HG03378 (cell line): ENCODE measurements at regions not wholly inside any gene's neighbourhood (a gene's known extent, or its start where the extent isn't known, plus 50 kb on each side); places are given as distances from the start of the nearest gene placed in this dataset.

Source experiments
- ATAC-seq: cut with Tn5 transposase; IDR thresholded peaks from one replicate; pipeline ENCODE4 v1.9.1; 2021; ENCODE audit warnings: mild to moderate bottlenecking, moderate library complexity; ENCODE audit not compliant: unreplicated experiment

- no peak for ATAC-seq
Measured at GRCh38 chr15:47177177-47177576, 540.1 kb upstream of the SEMA6D start.

GRCh38 chr15:47179988-47180387 is 537.3 kb upstream of the SEMA6D start:
- no peak for ATAC-seq

DNA sequence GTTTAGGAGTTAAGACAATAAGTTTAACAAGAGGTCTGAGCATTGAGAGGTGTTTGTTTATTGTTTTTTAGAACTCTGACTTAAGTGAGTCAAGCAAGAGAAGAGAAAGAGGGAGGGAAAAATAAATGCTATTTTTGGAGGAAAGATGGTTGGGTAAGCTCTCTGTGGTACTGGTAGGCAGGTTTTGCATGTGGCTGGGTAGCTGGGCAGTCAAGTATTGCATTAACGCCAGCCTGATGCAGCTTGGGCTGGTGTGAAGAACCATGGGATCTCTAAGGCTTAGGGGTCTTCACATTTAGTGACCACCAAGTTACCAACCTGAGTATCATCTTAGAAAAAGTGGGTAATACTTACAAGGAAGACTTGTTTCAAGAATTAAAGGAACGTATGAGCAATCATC is 534.5 kb upstream of the SEMA6D start:
- no peak for ATAC-seq

DNA sequence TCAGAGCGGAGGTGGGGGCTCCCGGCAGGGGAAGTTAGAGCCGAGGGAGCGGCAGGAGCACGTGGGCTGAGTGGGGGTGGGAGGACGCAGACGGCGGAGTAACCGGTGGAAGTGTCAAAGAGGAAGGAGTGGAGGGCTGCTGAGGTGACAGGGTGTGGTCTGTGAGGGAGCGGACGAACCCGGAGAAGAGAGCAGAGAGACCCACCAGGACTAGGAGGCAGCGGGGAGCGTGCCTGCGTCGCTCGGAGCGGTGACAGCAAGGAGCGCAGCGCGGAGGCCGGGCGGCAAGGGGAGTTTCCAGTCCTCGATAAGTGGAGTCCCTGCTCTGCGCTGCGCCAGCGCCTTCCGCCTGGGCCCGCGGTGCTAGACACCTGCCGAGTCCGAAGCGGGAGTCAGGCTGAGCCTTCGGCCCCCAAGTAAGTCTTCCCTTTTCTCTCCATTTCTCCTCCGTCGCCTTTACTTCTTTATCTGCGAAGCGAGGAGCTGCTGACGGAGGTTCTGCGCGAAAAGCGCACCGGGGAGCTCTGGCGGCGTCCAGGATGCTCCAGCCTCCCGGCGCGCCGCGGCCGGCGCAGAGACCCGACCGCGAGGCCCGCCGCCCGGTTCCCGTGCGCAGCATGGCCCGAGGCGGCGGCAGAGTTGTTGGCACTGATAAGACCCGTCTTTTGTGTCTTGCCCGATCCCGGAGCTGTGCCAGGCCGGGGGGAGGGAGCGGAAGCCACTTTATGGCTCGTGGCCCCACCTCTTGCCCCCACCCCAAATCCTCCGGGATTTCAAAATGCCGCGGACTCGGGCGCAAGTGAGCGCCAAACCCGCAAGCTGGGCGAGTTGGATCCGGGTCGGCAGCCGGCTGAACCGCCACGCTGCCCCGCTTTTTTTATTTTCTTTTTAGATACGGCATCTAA is 533.0 kb upstream of the SEMA6D start:
- ATAC-seq = no peak

DNA sequence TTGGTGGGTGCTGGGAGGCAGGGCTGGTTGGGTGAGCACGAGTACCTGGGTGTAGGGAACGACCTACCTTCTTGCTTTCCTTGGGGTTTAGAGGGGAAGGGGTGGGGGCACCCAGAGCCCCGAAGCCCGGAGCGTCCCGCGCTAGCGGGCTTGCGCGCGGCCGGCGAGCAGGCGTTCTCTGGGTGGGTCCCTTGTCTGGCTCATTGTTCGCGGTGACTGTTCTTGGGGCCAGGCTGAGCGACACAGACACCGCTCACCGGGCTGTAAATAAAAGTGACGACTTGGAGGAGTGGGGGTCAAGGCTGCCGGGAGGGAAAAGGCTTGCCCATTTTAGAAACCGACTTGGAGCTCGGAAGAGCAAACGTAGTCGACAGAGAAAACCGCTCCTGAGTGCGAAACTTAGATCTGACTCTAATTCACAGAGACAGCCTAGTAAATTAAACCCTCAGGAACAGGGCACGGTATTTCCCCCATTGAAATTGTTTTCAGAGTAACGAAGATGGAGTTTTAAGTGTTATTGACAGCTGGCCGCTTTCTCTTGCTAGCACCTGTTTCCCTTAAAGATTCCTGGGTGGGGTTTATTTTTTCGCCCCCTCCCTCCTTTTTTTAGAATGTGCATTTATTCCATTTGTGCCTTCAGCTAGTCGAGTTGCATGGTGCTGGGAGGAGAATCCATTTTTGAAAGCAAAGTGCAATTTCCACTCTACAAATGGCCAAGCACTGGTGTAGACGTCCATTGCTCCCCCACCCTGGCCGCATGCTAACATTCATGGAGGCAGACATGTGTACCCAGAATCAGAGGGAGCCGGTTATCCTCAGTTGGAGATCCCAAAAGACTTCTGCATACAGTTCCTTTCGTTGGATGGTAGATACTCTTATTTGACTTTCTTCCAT is 532.1 kb upstream of the SEMA6D start:
- no peak for ATAC-seq

DNA sequence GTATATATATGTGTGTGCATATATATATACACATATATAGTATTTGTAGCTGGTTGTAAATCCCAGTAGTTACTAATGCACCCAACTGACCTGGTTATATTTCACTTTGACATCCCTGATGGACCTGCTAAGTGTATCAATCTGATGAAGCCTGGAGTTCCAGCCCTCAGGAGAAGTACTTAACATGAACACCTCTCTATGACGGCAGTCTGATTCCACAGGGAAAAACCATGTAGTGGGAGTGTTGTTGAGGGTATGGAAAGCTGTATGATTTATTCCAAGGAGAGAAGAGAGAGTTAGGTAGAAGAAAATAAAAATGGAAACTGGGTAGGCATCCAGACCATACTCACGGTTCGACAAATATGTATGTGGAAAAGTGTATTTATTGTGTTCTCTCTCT is 531.2 kb upstream of the SEMA6D start:
- ATAC-seq = no peak

GRCh38 chr15:47188758-47189507 is 528.4 kb upstream of the SEMA6D start:
- ATAC-seq = no peak

- ATAC-seq = no peak
Measured at GRCh38 chr15:47194718-47195117, 522.6 kb upstream of the SEMA6D start.

- ATAC-seq = peak; percentile 90
Measured at GRCh38 chr15:47196048-47196447, 521.3 kb upstream of the SEMA6D start.

DNA sequence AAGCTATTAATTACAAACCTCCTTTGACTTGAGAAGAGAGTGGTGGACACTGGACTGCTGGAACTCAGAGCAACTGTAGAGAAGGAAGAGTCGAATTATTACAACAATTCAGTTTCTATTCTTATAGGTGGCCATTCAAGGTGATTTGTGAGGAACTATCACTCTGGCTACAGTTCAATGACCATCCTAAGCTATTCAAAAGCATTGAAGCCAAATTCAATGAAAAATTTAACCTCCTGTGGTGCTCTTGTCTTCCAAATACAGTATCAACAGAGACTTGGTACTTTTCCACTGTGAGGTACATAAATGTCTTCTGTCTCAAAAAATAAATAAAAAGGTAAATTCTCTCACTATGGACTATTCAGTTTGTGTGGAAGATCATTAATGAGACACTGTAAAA is 513.3 kb upstream of the SEMA6D start:
- ATAC-seq = no peak

- ATAC-seq = no peak
Measured at GRCh38 chr15:47206358-47206978, 510.8 kb upstream of the SEMA6D start.

DNA sequence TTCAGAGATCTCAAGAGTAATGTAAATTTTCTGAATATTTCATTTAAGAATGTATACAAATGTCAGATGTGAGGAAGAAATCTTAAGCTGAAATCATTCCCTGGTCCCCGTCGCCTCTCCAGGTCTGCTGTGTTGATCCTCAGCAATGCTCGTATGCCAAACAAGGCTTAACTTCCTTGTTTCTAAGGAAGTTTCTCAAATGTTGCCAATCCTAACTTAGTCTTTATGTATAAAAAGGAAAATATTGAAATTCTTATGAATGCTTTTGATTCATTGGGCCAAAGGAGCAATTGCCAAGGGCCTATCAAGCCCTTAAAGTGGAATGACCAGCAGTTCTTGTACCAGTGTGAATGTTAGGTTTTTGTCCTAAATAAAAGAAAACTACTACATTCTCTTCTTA is 507.7 kb upstream of the SEMA6D start:
- no peak for ATAC-seq

DNA sequence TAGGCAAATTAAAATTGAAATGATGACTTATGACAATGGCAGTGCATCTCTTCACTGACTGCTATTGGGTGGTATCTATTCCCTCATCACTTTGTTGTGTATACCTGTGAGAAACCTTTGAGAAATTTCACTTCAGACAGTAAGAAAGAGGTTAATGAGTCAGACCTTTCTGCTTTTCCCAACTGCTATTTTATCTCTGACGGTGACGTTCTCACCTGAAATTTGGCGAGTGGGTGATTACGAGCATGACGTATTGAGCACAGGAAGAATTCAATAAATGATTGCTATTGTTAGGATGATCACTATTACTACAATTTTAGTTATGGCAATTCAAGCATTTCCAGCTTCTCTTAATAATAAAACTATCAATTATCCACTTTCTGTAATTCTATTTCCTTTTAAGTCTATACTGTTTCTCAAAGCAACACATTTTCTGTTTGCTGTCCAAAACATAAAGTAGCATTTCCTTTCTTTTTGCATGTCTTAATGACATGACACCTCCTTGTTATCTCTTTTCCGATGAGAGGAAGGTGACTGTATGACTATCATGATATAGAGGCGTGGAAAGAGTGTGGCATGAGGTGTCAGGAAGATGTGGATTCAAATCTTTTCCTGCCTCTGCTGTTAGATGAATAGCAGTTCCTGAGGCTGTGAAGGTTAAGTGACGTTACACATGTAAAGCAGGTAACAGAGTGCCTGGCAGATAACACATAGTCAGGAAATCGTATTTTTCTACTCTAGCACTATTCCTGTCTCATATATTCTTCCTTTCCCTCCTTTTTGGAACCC is 504.9 kb upstream of the SEMA6D start:
- ATAC-seq = no peak

- ATAC-seq = no peak
Measured at GRCh38 chr15:47213883-47214282, 503.4 kb upstream of the SEMA6D start.

DNA sequence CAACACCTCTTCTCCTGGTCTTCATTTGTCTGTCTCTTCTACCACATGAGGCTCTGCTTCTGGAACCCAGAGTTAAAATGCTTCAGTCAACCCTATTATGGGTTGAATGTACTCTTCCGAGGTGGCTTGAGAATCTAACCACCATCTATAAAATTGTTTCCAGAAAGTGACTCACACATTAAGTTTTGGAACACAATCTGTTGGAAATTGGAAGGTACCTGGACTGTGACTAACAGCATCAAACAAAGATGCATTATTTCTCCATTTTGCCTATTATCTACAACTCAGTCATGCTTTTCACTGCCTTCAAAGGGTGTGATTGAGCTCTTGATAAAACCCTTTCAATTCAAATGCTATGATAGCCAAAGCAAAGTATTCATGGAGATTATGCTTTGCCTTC is 499.0 kb upstream of the SEMA6D start:
- no peak for ATAC-seq

GRCh38 chr15:47244361-47244760 is 472.9 kb upstream of the SEMA6D start:
- ATAC-seq = no peak

GRCh38 chr15:47246317-47246716 is 471.0 kb upstream of the SEMA6D start:
- no peak for ATAC-seq

GRCh38 chr15:47258521-47258920 is 458.8 kb upstream of the SEMA6D start:
- ATAC-seq = no peak

DNA sequence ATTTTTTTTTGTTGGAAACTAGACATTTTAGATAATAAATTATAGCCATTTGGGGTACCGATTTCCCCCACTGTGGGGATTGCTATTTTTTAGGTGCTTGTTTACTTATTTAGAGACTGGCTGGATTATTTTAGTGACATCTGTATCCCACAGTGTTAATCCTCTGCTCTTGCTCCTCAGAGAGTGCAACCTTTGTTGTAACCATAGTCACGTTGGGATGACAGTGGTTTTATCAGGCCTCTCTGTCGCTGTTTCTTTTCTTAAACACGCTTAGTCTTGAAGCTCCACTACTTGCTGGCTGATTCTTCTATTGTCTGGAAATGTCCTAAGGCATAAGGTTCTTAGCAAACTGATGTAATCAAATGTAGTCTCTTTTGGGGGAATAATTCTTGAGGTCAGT is 451.6 kb upstream of the SEMA6D start:
- no peak for ATAC-seq

- ATAC-seq = no peak
Measured at GRCh38 chr15:47266566-47266965, 450.7 kb upstream of the SEMA6D start.
